ENCODE measurements at regions not wholly inside any gene's neighbourhood (a gene's known extent, or its start where the extent isn't known, plus 50 kb on each side); places are given as distances from the start of the nearest gene placed in this dataset.

GRCh38 chr16:9484881-9485280 lies 393.4 kb downstream of the HAPSTR1 start:
- Histone ChIP-seq H3K9ac (ENCODE audit: insufficient read depth, low read length) (no peak overlapping the region), H3K27ac (ENCODE audit: insufficient read depth, low read length) (no peak overlapping the region), H3K36me3 (ENCODE audit: control insufficient read depth, insufficient read depth, low read length) (no peaks in the 10 kb centered on the region), H3K4me1 (ENCODE audit: control insufficient read depth, extremely low read depth, insufficient read depth, low read length) (no peaks in the 10 kb centered on the region), H2AFZ (ENCODE audit: low read length) (no peak overlapping the region), H3K4me2 (ENCODE audit: extremely low read depth, insufficient read depth, low read length) (no peak overlapping the region), H3K79me2 (ENCODE audit: control insufficient read depth, insufficient read depth, low read length) (no peaks in the 10 kb centered on the region), H3K9me3 (ENCODE audit: control insufficient read depth, insufficient read depth, low read depth, low read length) (no peaks in the 10 kb centered on the region), H3K4me3 (replicated peaks in 1 of 4; ENCODE audit: control extremely low read depth in 1 of 4, insufficient read depth in 1 of 4, low read depth in 3 of 4, low read length in 4 of 4) (no peak overlapping the region), H4K20me1 (ENCODE audit: control insufficient read depth, extremely low read depth, insufficient read depth, low read length) (no peaks in the 10 kb centered on the region), H3K27me3 (ENCODE audit: control insufficient read depth, insufficient read depth, low read length) (no peaks in the 10 kb centered on the region)
- no peak for TF ChIP-seq CTCF (conservative IDR thresholded peaks at IDR 0.05 in 1 of 2, IDR thresholded peaks at IDR 0.05 in 1 of 2; ENCODE audit: low read depth in 1 of 2, low read length in 2 of 2)
- TF ChIP-seq EZH2 (IDR thresholded peaks at IDR 0.05; ENCODE audit: low read length, missing control alignments) = no peak
- DNase-seq (ENCODE audit: low read depth in 2 of 2) = no peak

DNA sequence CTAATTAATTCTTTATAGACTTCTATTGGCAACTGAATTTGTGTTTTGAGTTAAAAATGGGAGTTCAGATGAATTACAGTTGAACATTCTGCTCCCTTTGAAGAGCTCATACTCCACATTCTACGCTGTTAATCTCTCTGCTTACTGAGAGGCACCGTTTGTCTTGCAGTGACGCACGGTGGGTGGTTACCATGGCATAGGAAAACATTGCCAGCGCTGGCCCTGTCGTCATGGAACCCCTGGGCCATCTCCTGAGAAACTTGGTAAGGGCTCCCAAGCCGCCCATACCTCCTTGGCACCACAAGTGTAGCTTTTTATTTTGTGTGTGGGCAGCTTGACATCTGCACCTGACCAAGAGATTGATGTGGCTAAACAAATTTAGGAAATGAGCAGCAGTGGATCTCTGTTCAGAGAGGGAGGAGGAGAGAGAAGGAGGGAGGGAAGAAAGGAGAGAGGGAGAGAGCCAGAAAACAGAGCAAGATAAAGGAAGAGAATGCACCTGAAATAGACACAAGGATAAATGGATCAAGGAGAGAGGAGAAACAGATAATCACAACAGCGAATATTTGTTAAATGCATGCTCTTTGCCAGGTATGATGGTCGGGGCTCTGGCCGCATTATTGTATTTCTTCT lies 398.5 kb downstream of the HAPSTR1 start:
- no peak overlapping the region for H3K9ac ChIP-seq (ENCODE audit: insufficient read depth, low read length)
- no peaks in the 10 kb centered on the region for H4K20me1 ChIP-seq (ENCODE audit: control insufficient read depth, extremely low read depth, insufficient read depth, low read length)
- no peaks in the 10 kb centered on the region for H3K9me3 ChIP-seq (ENCODE audit: control insufficient read depth, insufficient read depth, low read depth, low read length)
- no peak overlapping the region for H2AFZ ChIP-seq (ENCODE audit: low read length)
- TF ChIP-seq EZH2 (IDR thresholded peaks at IDR 0.05; ENCODE audit: low read length, missing control alignments) = no peak
- no peaks in the 10 kb centered on the region for H3K4me1 ChIP-seq (ENCODE audit: control insufficient read depth, extremely low read depth, insufficient read depth, low read length)
- no peaks in the 10 kb centered on the region for H3K36me3 ChIP-seq (ENCODE audit: control insufficient read depth, insufficient read depth, low read length)
- DNase-seq (ENCODE audit: low read depth in 2 of 2) = no peak
- no peaks in the 10 kb centered on the region for H3K79me2 ChIP-seq (ENCODE audit: control insufficient read depth, insufficient read depth, low read length)
- no peak overlapping the region for H3K4me3 ChIP-seq (replicated peaks in 1 of 4; ENCODE audit: control extremely low read depth in 1 of 4, insufficient read depth in 1 of 4, low read depth in 3 of 4, low read length in 4 of 4)
- no peaks in the 10 kb centered on the region for H3K27me3 ChIP-seq (ENCODE audit: control insufficient read depth, insufficient read depth, low read length)
- H3K27ac ChIP-seq (ENCODE audit: insufficient read depth, low read length) = no peak overlapping the region
- H3K4me2 ChIP-seq (ENCODE audit: extremely low read depth, insufficient read depth, low read length) = no peak overlapping the region

- no peaks in the 10 kb centered on the region for H3K4me1 ChIP-seq (ENCODE audit: control insufficient read depth, extremely low read depth, insufficient read depth, low read length)
- DNase-seq (ENCODE audit: low read depth in 2 of 2) = no peak
- no peak overlapping the region for H3K27ac ChIP-seq (ENCODE audit: insufficient read depth, low read length)
- no peaks in the 10 kb centered on the region for H3K79me2 ChIP-seq (ENCODE audit: control insufficient read depth, insufficient read depth, low read length)
- TF ChIP-seq EZH2 (IDR thresholded peaks at IDR 0.05; ENCODE audit: low read length, missing control alignments) (no peak), CTCF (conservative IDR thresholded peaks at IDR 0.05 in 1 of 2, IDR thresholded peaks at IDR 0.05 in 1 of 2; ENCODE audit: low read depth in 1 of 2, low read length in 2 of 2) (no peak)
- no peak overlapping the region for H3K4me3 ChIP-seq (replicated peaks in 1 of 4; ENCODE audit: control extremely low read depth in 1 of 4, insufficient read depth in 1 of 4, low read depth in 3 of 4, low read length in 4 of 4)
- no peak overlapping the region for H2AFZ ChIP-seq (ENCODE audit: low read length)
- H4K20me1 ChIP-seq (ENCODE audit: control insufficient read depth, extremely low read depth, insufficient read depth, low read length) = no peaks in the 10 kb centered on the region
- no peaks in the 10 kb centered on the region for H3K9me3 ChIP-seq (ENCODE audit: control insufficient read depth, insufficient read depth, low read depth, low read length)
- no peak overlapping the region for H3K4me2 ChIP-seq (ENCODE audit: extremely low read depth, insufficient read depth, low read length)
- no peak overlapping the region for H3K9ac ChIP-seq (ENCODE audit: insufficient read depth, low read length)
- H3K27me3 ChIP-seq (ENCODE audit: control insufficient read depth, insufficient read depth, low read length) = no peaks in the 10 kb centered on the region
- H3K36me3 ChIP-seq (ENCODE audit: control insufficient read depth, insufficient read depth, low read length) = no peaks in the 10 kb centered on the region
Observed at GRCh38 chr16:9495824-9496223, 404.4 kb downstream of the HAPSTR1 start.

Data from fibroblast of lung (primary cell).